OCI-LY7 (cell line): ENCODE measurements at regions not wholly inside any gene's neighbourhood (a gene's known extent, or its start where the extent isn't known, plus 50 kb on each side); places are given as distances from the start of the nearest gene placed in this dataset.

Source experiments
- BruUV-seq: library from RNA; stranded (reverse); fragments of 400-500 nt; replicated peaks from 2 replicates; lab custom pipeline; 2021; lab: Mats Ljungman, UMichigan
- CTCF ChIA-PET: fragments of 300-600 bp; sonication (Branson Sonifier 250); formaldehyde crosslinking; loops from one replicate; lab custom pipeline; 2022; ENCODE audit warnings: antibody characterized with exemption; ENCODE audit not compliant: unreplicated experiment; lab: Charles Lee
- POLR2A ChIA-PET: fragments of 300-600 bp; sonication (Branson Sonifier 250); formaldehyde crosslinking; loops from one replicate; lab custom pipeline; 2022; ENCODE audit warnings: antibody characterized with exemption; lab: Charles Lee
- DNase-seq: peaks from one replicate; pipeline ENCODE4 v3.0.0-alpha.2; 2015; ENCODE audit warnings: low spot score
- H2AFZ ChIP-seq: fragments of 200-600 bp; sonication (generic), shearing (Covaris generic); 2 replicates; pipeline ENCODE4 v1.6.1; 2014; ENCODE audit warnings: mild to moderate bottlenecking, antibody characterized with exemption, low read length, moderate library complexity
- H3K27ac ChIP-seq: fragments of 200-600 bp; sonication (generic); 2 replicates; pipeline ENCODE4 v1.5.1; 2014; ENCODE audit warnings: mixed run types, low read depth, mild to moderate bottlenecking, moderate library complexity, low read length, inconsistent platforms; ENCODE audit not compliant: poor library complexity, severe bottlenecking
- H3K36me3 ChIP-seq: fragments of 200-600 bp; sonication (generic); 2 replicates; pipeline ENCODE4 v1.6.1; 2014; ENCODE audit warnings: mild to moderate bottlenecking, antibody characterized with exemption, low read length, moderate library complexity, mixed read lengths; ENCODE audit not compliant: insufficient read depth
- H3K4me1 ChIP-seq: fragments of 200-600 bp; sonication (generic); 2 replicates; pipeline ENCODE4 v1.5.1; 2014; ENCODE audit warnings: mild to moderate bottlenecking, low read length; ENCODE audit not compliant: insufficient read depth, poor library complexity, severe bottlenecking
- H3K4me2 ChIP-seq: fragments of 200-600 bp; sonication (generic); 2 replicates; pipeline ENCODE4 v1.6.1; 2014; ENCODE audit warnings: mild to moderate bottlenecking, low read length
- H3K4me3 ChIP-seq: fragments of 200-600 bp; sonication (generic); 2 replicates; pipeline ENCODE4 v1.5.1; 2014; ENCODE audit warnings: mild to moderate bottlenecking, low read depth, low read length; ENCODE audit not compliant: poor library complexity, severe bottlenecking
- H3K79me2 ChIP-seq: fragments of 200-600 bp; sonication (generic); 2 replicates; pipeline ENCODE4 v1.6.1; 2016; ENCODE audit warnings: low read depth, mild to moderate bottlenecking, low read length, moderate library complexity, mixed read lengths; ENCODE audit not compliant: insufficient read depth
- H3K9me2 ChIP-seq: fragments of 200-600 bp; sonication (generic); 2 replicates; pipeline ENCODE4 v1.6.1; 2016; ENCODE audit warnings: mild to moderate bottlenecking, low read length, mixed read lengths; ENCODE audit not compliant: insufficient read depth
- H3K9me3 ChIP-seq: fragments of 200-600 bp; sonication (generic); 2 replicates; pipeline ENCODE4 v1.6.1; 2014; ENCODE audit warnings: mild to moderate bottlenecking, mixed run types, low read length, mixed read lengths
- H4K20me1 ChIP-seq: fragments of 200-600 bp; sonication (generic); 2 replicates; pipeline ENCODE4 v1.6.1; 2014; ENCODE audit warnings: mild to moderate bottlenecking, antibody characterized with exemption, low read length, moderate library complexity, mixed read lengths; ENCODE audit not compliant: insufficient read depth
- EZH2phosphoT487 ChIP-seq: fragments of 200-600 bp; sonication (generic); IDR thresholded peaks from 2 replicates; pipeline ENCODE4 v1.6.1; 2018; ENCODE audit warnings: low read depth, borderline replicate concordance, mild to moderate bottlenecking, mixed run types, antibody characterized with exemption, low read length, moderate library complexity, mixed read lengths
- intact Hi-C: fragments of 100-400 bp; cut with micrococcal nuclease; formaldehyde crosslinking; loops from one replicate; pipeline ENCODE4 v1.10.0; 2022; ENCODE audit not compliant: unreplicated experiment
- TF ChIP-seq, protein P1 (sequence below): fragments of 200-600 bp; sonication (generic); conservative IDR thresholded peaks from 2 replicates; pipeline ENCODE4 v1.5.1; 2014; ENCODE audit warnings: mild to moderate bottlenecking, antibody characterized with exemption, low read length, moderate library complexity, mixed read lengths

DNA sequence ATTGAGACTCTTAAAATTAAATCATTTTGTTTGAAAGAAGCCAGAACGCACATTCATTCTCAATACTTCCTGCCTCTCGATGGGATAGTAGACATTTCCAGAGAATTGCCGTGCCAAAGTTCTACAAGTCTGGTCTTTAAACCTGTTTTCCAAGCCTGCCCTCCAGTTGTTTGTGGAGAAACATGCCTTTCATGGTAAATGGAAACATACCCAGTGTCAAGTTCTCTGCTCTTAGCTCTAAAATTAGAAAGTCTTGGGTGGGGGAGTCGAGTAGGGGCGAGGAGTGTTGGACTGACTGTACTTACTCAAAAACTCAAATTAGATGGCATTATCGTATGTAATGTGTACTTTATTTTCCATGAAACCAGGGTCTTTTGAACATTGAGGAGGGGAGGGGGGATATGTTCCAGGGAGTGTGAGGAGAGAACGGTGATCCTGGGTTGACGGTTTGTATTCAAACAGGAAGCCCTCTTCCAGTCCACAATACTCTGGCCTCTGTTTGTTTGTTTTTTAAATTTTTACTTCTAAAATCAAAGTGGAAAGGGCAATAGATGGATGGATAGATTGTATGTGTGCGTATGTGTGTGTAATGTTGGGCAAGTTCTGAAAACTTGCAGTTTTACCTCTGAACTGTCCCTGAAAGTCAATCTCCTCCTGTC is 106.8 kb upstream of the ARMC2 start:
- no peaks in the 10 kb centered on the region for H3K9me2 ChIP-seq
- H3K4me2 ChIP-seq: no peak overlapping the region
- intact Hi-C loops: no loop called here
- H3K27ac ChIP-seq: no peak overlapping the region
- ChIA-PET CTCF (no interaction called here), POLR2A (interaction anchor here (0.6 to 0.7 kb wide), 3 partner anchors 158 to 963 kb away, joined by 3 to 10 read pairs (median 4); no protein-coding TSS in a partner anchor)
- TF ChIP-seq, protein P1, sequence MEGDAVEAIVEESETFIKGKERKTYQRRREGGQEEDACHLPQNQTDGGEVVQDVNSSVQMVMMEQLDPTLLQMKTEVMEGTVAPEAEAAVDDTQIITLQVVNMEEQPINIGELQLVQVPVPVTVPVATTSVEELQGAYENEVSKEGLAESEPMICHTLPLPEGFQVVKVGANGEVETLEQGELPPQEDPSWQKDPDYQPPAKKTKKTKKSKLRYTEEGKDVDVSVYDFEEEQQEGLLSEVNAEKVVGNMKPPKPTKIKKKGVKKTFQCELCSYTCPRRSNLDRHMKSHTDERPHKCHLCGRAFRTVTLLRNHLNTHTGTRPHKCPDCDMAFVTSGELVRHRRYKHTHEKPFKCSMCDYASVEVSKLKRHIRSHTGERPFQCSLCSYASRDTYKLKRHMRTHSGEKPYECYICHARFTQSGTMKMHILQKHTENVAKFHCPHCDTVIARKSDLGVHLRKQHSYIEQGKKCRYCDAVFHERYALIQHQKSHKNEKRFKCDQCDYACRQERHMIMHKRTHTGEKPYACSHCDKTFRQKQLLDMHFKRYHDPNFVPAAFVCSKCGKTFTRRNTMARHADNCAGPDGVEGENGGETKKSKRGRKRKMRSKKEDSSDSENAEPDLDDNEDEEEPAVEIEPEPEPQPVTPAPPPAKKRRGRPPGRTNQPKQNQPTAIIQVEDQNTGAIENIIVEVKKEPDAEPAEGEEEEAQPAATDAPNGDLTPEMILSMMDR: no peak
- no peak for TF ChIP-seq EZH2phosphoT487
- H3K79me2 ChIP-seq: no peaks in the 10 kb centered on the region
- no peaks in the 10 kb centered on the region for H3K36me3 ChIP-seq
- no peak for DNase-seq
- BruUV-seq: no TSS peak
- H4K20me1 ChIP-seq: no peaks in the 10 kb centered on the region
- H3K4me1 ChIP-seq: no peaks in the 10 kb centered on the region
- no peaks in the 10 kb centered on the region for H3K9me3 ChIP-seq
- H2AFZ ChIP-seq: no peak overlapping the region
- no peak overlapping the region for H3K4me3 ChIP-seq

DNA sequence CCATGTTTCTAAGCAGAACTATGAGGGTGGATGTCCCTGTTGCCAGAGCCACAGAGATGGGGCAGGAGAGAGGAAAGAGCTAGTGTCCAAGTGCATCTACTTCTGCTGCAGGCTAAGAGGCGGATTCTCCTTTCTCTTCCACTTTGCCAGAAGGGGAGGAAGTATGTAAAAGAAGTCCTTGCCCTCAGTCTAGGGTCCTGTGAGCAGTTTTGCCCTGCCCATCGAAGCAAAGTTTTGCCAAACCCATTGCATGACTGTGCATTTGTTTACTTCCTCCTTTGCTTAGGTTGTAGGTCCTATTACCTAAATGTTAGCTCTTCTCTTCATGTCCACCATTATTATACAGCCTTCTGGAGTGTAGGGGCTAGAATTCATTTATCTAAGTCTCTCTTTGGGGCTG is 106.2 kb upstream of the ARMC2 start:
- Histone ChIP-seq H3K4me2 (no peak overlapping the region), H3K4me3 (no peak overlapping the region), H3K4me1 (no peaks in the 10 kb centered on the region), H4K20me1 (no peaks in the 10 kb centered on the region), H3K9me2 (no peaks in the 10 kb centered on the region), H3K9me3 (no peaks in the 10 kb centered on the region), H2AFZ (no peak overlapping the region), H3K79me2 (no peaks in the 10 kb centered on the region), H3K36me3 (no peaks in the 10 kb centered on the region), H3K27ac (no peak overlapping the region)
- DNase-seq: peak; percentile 9
- no TSS peak for BruUV-seq
- POLR2A ChIA-PET: interaction anchor here (0.5 kb wide), 1 partner anchor 737 kb away, joined by 3 read pairs; no protein-coding TSS in a partner anchor
- no peak for TF ChIP-seq EZH2phosphoT487
- TF ChIP-seq, protein P1: no peak
- CTCF ChIA-PET: no interaction called here
- intact Hi-C loops: no loop called here

DNA sequence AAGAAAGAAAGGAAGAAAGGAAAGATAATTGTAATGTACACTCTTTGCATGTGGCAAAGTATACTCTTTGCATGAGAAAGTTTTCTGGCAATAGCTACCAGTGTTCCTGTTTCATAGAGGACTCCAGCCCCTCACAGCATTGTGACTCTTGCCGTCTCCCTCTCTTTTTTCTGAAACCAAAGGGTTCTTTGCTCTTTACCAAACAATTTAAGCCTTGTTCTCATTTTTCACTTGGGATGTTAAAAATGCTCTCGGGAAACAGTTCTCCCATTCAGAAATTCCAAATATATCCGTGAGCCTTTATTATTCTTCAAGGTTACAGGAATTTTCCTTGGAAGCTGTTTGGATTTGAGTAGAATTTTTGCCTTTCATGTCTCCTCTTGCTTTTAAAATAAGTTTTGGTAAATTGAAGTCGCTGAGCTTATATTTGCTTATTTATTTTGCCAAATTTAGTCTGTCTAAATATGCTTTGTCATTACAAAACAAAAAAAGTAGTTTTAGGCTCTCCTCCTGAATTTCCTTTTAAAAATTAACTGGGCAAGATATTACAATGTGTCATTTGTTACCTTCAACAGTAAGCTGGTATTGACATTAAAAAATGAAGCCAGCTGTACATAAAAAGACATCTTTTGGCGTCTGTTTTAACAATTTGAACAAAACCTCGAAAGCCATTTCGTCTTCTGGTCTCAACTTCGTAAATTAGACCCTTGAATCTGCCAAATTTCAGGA is 103.8 kb upstream of the ARMC2 start:
- no peaks in the 10 kb centered on the region for H3K9me2 ChIP-seq
- POLR2A ChIA-PET: interaction anchor here (0.6 to 0.9 kb wide), 4 partner anchors 11 to 156 kb away, joined by 3 to 4 read pairs (median 3); no protein-coding TSS in a partner anchor
- H3K4me3 ChIP-seq: no peak overlapping the region
- CTCF ChIA-PET: no interaction called here
- no peaks in the 10 kb centered on the region for H3K4me1 ChIP-seq
- H3K36me3 ChIP-seq: no peaks in the 10 kb centered on the region
- no peak for DNase-seq
- H3K79me2 ChIP-seq: no peaks in the 10 kb centered on the region
- H3K4me2 ChIP-seq: no peak overlapping the region
- H3K9me3 ChIP-seq: no peaks in the 10 kb centered on the region
- BruUV-seq: no TSS peak
- no peak overlapping the region for H3K27ac ChIP-seq
- no peak overlapping the region for H2AFZ ChIP-seq
- intact Hi-C loops: no loop called here
- H4K20me1 ChIP-seq: no peaks in the 10 kb centered on the region
- no peak for TF ChIP-seq EZH2phosphoT487
- TF ChIP-seq, protein P1: no peak
